ENCODE measurements at regions not wholly inside any gene's neighbourhood (a gene's known extent, or its start where the extent isn't known, plus 50 kb on each side); places are given as distances from the start of the nearest gene placed in this dataset.

DNA sequence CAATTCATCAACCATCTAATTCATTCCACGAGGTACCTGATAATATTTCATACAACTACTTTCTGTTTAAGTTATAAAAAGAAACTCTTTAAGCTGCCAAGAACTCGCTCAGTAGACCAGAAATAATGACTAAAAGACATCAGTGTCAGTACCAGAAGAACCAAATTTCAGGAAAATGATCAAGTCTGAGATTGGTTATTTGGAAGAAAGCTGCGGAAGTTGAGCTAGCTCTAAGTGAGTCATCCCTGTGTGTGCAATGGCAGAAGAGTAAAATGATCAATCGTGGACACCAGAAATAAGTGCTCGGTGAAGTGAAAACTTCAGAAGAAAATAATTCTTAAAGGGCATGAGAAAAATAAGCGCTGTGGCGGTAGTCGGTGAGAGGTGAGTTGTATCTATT lies 933.2 kb upstream of the CHORDC1 start:
- Histone ChIP-seq H3K4me2 (ENCODE audit: low read depth, low read length) (no peak overlapping the region), H3K4me1 (ENCODE audit: low read length) (peaks cover 3% of the 10 kb centered on the region; the same call in 1 of the 2 replicates), H3K9me2 (replicated peaks; ENCODE audit: insufficient read depth, low read length) (no peaks in the 10 kb centered on the region), H4K20me1 (ENCODE audit: insufficient read depth, low read length) (no peaks in the 10 kb centered on the region), H3K9me3 (replicated peaks; ENCODE audit: insufficient read depth, low read length) (no peaks in the 10 kb centered on the region), H3K79me2 (ENCODE audit: low read length) (no peaks in the 10 kb centered on the region), H3K36me3 (replicated peaks; ENCODE audit: insufficient read depth, low read length) (no peaks in the 10 kb centered on the region), H3K27ac (ENCODE audit: low read length) (no peak overlapping the region), H3K27me3 (replicated peaks; ENCODE audit: insufficient read depth, low read length) (no peaks in the 10 kb centered on the region), H2AFZ (ENCODE audit: low read length) (no peak overlapping the region), H3F3A (ENCODE audit: insufficient read depth, low read length) (no peaks in the 10 kb centered on the region), H3K4me3 (ENCODE audit: low read length) (no peak overlapping the region), H3K9ac (ENCODE audit: low read length) (no peak overlapping the region)
- TF ChIP-seq EZH2phosphoT487 (IDR thresholded peaks at IDR 0.05; ENCODE audit: low read length) (no peak), CTCF (IDR thresholded peaks at IDR 0.05; ENCODE audit: low read length) (no peak), EZH2 (optimal IDR thresholded peaks at IDR 0.05; ENCODE audit: low read depth, low read length) (no peak)
- no peak for DNase-seq

DNA sequence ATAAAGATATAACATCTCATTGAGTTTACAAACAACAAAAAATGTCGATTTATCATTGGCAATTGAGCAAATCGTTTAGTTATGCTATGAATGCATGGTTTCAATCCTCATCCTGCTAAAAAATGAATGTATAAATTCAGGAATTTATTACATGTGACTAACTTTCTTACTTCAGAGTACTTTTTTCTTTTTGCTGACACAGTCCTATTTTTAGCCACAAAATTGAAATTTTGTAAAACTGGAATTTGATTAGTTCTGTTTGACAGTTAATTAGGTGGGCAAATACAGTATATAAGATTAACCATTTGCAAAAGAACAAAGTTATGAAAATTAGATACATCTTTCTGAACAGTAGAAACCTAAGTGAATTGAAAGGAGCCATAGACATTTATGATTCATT lies 925.0 kb upstream of the CHORDC1 start:
- DNase-seq = no peak
- Histone ChIP-seq H3K9me2 (replicated peaks; ENCODE audit: insufficient read depth, low read length) (no peaks in the 10 kb centered on the region), H3K36me3 (replicated peaks; ENCODE audit: insufficient read depth, low read length) (no peaks in the 10 kb centered on the region), H3K27ac (ENCODE audit: low read length) (no peak overlapping the region), H3K4me3 (ENCODE audit: low read length) (no peak overlapping the region), H3K4me2 (ENCODE audit: low read depth, low read length) (no peak overlapping the region), H2AFZ (ENCODE audit: low read length) (no peak overlapping the region), H3K9me3 (replicated peaks; ENCODE audit: insufficient read depth, low read length) (no peaks in the 10 kb centered on the region), H3K4me1 (ENCODE audit: low read length) (no peaks in the 10 kb centered on the region), H3F3A (ENCODE audit: insufficient read depth, low read length) (no peaks in the 10 kb centered on the region), H3K79me2 (ENCODE audit: low read length) (no peaks in the 10 kb centered on the region), H3K27me3 (replicated peaks; ENCODE audit: insufficient read depth, low read length) (no peaks in the 10 kb centered on the region), H4K20me1 (ENCODE audit: insufficient read depth, low read length) (no peaks in the 10 kb centered on the region), H3K9ac (ENCODE audit: low read length) (no peak overlapping the region)
- no peak for TF ChIP-seq EZH2phosphoT487 (IDR thresholded peaks at IDR 0.05; ENCODE audit: low read length)

DNA sequence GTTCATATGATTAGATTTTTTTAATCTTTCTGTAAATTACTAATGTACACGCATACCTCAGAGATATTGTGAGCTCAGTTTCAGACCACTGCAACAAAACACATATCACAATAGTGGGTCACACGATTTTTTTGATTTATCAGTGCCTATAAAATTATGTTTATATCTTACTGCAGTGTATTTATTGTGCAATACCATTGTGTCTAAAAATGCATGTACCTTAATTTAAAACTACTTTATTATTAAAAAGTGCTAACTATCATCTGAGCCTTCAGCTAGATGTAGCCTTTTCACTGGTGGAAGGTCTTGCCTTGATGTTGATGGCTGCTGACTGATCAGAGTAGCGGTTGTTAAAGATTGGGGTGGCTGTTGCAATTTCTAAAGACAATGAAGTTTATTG lies 918.8 kb upstream of the CHORDC1 start:
- H3K4me3 ChIP-seq (ENCODE audit: low read length) = no peak overlapping the region
- H3K4me1 ChIP-seq (ENCODE audit: low read length) = no peaks in the 10 kb centered on the region
- TF ChIP-seq EZH2 (optimal IDR thresholded peaks at IDR 0.05; ENCODE audit: low read depth, low read length) (no peak), EZH2phosphoT487 (IDR thresholded peaks at IDR 0.05; ENCODE audit: low read length) (no peak), CTCF (IDR thresholded peaks at IDR 0.05; ENCODE audit: low read length) (no peak)
- H3K9me2 ChIP-seq (replicated peaks; ENCODE audit: insufficient read depth, low read length) = no peaks in the 10 kb centered on the region
- no peaks in the 10 kb centered on the region for H3K27me3 ChIP-seq (replicated peaks; ENCODE audit: insufficient read depth, low read length)
- H3K9ac ChIP-seq (ENCODE audit: low read length) = no peak overlapping the region
- no peaks in the 10 kb centered on the region for H4K20me1 ChIP-seq (ENCODE audit: insufficient read depth, low read length)
- no peaks in the 10 kb centered on the region for H3K9me3 ChIP-seq (replicated peaks; ENCODE audit: insufficient read depth, low read length)
- no peak overlapping the region for H3K4me2 ChIP-seq (ENCODE audit: low read depth, low read length)
- H2AFZ ChIP-seq (ENCODE audit: low read length) = no peak overlapping the region
- no peaks in the 10 kb centered on the region for H3F3A ChIP-seq (ENCODE audit: insufficient read depth, low read length)
- DNase-seq = no peak
- H3K36me3 ChIP-seq (replicated peaks; ENCODE audit: insufficient read depth, low read length) = no peaks in the 10 kb centered on the region
- no peak overlapping the region for H3K27ac ChIP-seq (ENCODE audit: low read length)
- no peaks in the 10 kb centered on the region for H3K79me2 ChIP-seq (ENCODE audit: low read length)

DNA sequence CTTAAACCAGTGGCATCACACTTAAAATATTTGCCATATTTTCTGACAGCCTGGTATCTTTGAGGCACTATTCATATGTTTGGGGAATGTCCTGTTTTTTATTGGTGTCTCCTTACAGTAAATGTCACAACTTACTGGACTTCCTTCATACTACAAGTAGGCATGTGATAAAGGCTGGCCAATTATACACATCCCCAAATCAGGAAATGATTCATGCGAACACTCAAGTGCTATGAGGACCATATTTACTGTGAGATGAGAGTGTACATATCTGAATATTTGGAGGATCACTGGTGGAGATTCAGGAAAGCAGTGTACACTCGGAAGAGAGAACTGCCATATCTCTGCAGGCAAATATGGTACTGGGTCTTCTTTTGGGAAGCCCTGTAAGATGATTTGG lies 913.8 kb upstream of the CHORDC1 start:
- Histone ChIP-seq H3K4me1 (ENCODE audit: low read length) (no peaks in the 10 kb centered on the region), H3K36me3 (replicated peaks; ENCODE audit: insufficient read depth, low read length) (no peaks in the 10 kb centered on the region), H4K20me1 (ENCODE audit: insufficient read depth, low read length) (no peaks in the 10 kb centered on the region), H3K27ac (ENCODE audit: low read length) (no peak overlapping the region), H3K9me2 (replicated peaks; ENCODE audit: insufficient read depth, low read length) (no peaks in the 10 kb centered on the region), H3K27me3 (replicated peaks; ENCODE audit: insufficient read depth, low read length) (no peaks in the 10 kb centered on the region), H3K4me3 (ENCODE audit: low read length) (no peak overlapping the region), H3K9me3 (replicated peaks; ENCODE audit: insufficient read depth, low read length) (no peaks in the 10 kb centered on the region), H3K4me2 (ENCODE audit: low read depth, low read length) (no peak overlapping the region), H3F3A (ENCODE audit: insufficient read depth, low read length) (no peaks in the 10 kb centered on the region), H3K9ac (ENCODE audit: low read length) (no peak overlapping the region), H2AFZ (ENCODE audit: low read length) (no peak overlapping the region), H3K79me2 (ENCODE audit: low read length) (no peaks in the 10 kb centered on the region)
- no peak for DNase-seq
- TF ChIP-seq CTCF (IDR thresholded peaks at IDR 0.05; ENCODE audit: low read length) (no peak), EZH2phosphoT487 (IDR thresholded peaks at IDR 0.05; ENCODE audit: low read length) (no peak), EZH2 (optimal IDR thresholded peaks at IDR 0.05; ENCODE audit: low read depth, low read length) (no peak)
